ENCODE measurements at regions not wholly inside any gene's neighbourhood (a gene's known extent, or its start where the extent isn't known, plus 50 kb on each side); places are given as distances from the start of the nearest gene placed in this dataset.

DNA sequence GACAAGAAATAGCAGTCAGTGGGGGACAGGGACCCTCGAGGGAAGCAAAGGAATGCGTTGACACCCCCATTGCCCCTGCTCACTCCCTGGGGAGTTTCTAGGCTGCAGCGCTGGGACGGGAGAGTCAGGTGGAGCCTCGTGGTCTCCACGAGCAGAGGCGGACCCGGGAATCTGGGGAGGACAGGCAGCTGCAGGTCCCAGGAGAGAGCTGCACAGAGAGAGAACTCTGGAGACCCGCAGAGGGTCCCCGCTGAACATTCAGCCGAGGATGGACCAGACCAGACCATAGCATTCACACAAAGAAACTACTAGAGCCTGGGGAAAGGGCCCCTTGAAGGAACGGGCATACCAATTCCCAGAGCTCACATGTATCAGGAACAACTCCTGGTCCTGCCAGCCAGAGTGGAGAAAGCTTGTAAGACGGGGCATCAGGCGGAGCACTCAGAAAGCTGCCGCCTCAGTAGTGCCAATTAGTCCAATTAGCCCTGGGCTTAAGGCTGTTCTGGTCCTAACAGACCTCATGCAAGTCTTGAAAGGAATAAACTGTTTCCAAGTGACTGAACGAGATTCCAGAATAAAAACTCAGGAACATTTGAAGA, 966.7 kb upstream of the ZNF722 start:
- POLR2A ChIA-PET, result no interaction called here
- no peaks in the 10 kb centered on the region for H3K27me3 ChIP-seq (ENCODE audit: control insufficient read depth in 2 of 2, insufficient read depth in 2 of 2, low read length in 2 of 2)
- TF ChIP-seq, protein P1, sequence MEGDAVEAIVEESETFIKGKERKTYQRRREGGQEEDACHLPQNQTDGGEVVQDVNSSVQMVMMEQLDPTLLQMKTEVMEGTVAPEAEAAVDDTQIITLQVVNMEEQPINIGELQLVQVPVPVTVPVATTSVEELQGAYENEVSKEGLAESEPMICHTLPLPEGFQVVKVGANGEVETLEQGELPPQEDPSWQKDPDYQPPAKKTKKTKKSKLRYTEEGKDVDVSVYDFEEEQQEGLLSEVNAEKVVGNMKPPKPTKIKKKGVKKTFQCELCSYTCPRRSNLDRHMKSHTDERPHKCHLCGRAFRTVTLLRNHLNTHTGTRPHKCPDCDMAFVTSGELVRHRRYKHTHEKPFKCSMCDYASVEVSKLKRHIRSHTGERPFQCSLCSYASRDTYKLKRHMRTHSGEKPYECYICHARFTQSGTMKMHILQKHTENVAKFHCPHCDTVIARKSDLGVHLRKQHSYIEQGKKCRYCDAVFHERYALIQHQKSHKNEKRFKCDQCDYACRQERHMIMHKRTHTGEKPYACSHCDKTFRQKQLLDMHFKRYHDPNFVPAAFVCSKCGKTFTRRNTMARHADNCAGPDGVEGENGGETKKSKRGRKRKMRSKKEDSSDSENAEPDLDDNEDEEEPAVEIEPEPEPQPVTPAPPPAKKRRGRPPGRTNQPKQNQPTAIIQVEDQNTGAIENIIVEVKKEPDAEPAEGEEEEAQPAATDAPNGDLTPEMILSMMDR (IDR thresholded peaks at IDR 0.05; ENCODE audit: extremely low read depth in 1 of 2, insufficient read depth in 1 of 2, low read depth in 1 of 2, low read length in 2 of 2), result no peak
- no peak for TF ChIP-seq JUN (IDR thresholded peaks at IDR 0.05; ENCODE audit: borderline replicate concordance, insufficient read depth, insufficient read length, low read depth)
- no peak for TF ChIP-seq FOS (IDR thresholded peaks at IDR 0.05; ENCODE audit: borderline replicate concordance, insufficient read depth, low read length)
- TF ChIP-seq MYC (IDR thresholded peaks at IDR 0.05; ENCODE audit: low read depth, low read length), result no peak
- TF ChIP-seq POLR2AphosphoS5 (IDR thresholded peaks at IDR 0.05; ENCODE audit: insufficient read depth, low read depth, low read length), result no peak
- TF ChIP-seq EZH2 (IDR thresholded peaks at IDR 0.05; ENCODE audit: borderline replicate concordance, low read depth, low read length, severe bottlenecking), result no peak
- TF ChIP-seq, protein P2, sequence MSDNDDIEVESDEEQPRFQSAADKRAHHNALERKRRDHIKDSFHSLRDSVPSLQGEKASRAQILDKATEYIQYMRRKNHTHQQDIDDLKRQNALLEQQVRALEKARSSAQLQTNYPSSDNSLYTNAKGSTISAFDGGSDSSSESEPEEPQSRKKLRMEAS (IDR thresholded peaks at IDR 0.05; ENCODE audit: insufficient read depth, insufficient read length), result no peak
- TF ChIP-seq GATA2 (IDR thresholded peaks at IDR 0.05; ENCODE audit: insufficient read depth, insufficient read length, low read depth, low read length), result no peak
- TF ChIP-seq POLR2A (IDR thresholded peaks at IDR 0.05; ENCODE audit: low read depth, low read length), result no peak
- H3K27ac ChIP-seq (ENCODE audit: insufficient read depth, low read depth, low read length), result no peak overlapping the region
- dilution Hi-C loops (cut with MboI; ENCODE audit: extremely low pct_ligation_motif_present, low sequenced_read_pairs) (no loop called here), intact Hi-C loops (cut with micrococcal nuclease) (no loop called here)
- H3K79me2 ChIP-seq (ENCODE audit: control insufficient read depth, insufficient read depth, low read length), result no peaks in the 10 kb centered on the region
- FAIRE-seq (no peak), DNase-seq (ENCODE audit: low read depth, low spot score) (no peak)
- H3K9me3 ChIP-seq (replicated peaks; ENCODE audit: control insufficient read depth, insufficient read depth, low read length), result peaks cover 5% of the 10 kb centered on the region
- H3K9ac ChIP-seq (replicated peaks; ENCODE audit: extremely low read depth, insufficient read depth, low read length), result no peak overlapping the region
- H3K4me1 ChIP-seq (ENCODE audit: control insufficient read depth, extremely low read depth, insufficient read depth, low read length), result no peaks in the 10 kb centered on the region
- no peak overlapping the region for H3K4me3 ChIP-seq (replicated peaks in 1 of 3; ENCODE audit: insufficient read depth in 1 of 3, low read depth in 1 of 3, low read length in 3 of 3)
- H2AFZ ChIP-seq (ENCODE audit: low read depth, low read length), result no peak overlapping the region
- CTCF ChIA-PET, result no interaction called here
- BruUV-seq (replicated peaks), result no TSS peak
- no peaks in the 10 kb centered on the region for H4K20me1 ChIP-seq (replicated peaks; ENCODE audit: control insufficient read depth, extremely low read depth, insufficient read depth, low read length)
- no peak overlapping the region for H3K4me2 ChIP-seq (ENCODE audit: insufficient read depth, low read length)
- no peaks in the 10 kb centered on the region for H3K36me3 ChIP-seq (ENCODE audit: control insufficient read depth in 2 of 2, extremely low read depth in 1 of 2, insufficient read depth in 2 of 2, low read length in 2 of 2)
- no peaks in the 10 kb centered on the region for H3K9me1 ChIP-seq (replicated peaks; ENCODE audit: control insufficient read depth, extremely low read depth, insufficient read depth, low read length)

All from endothelial cell of umbilical vein (primary cell).